HEK293 (cell line): ENCODE measurements at regions not wholly inside any gene's neighbourhood (a gene's known extent, or its start where the extent isn't known, plus 50 kb on each side); places are given as distances from the start of the nearest gene placed in this dataset.
"Not testable (repeated sequence)": the region's sequence is repeated elsewhere in the genome, so short reads cannot be mapped to it uniquely, and the experiment has no call there.

Source experiments
- BCL11A ChIP-seq: fragments of 450-650 bp; formaldehyde crosslinking; IDR thresholded peaks from 2 replicates; pipeline ENCODE4 v1.5.1; 2016; ENCODE audit warnings: low read depth, missing biosample characterization, missing genetic modification characterization
- EGR2 ChIP-seq: fragments of 450-650 bp; formaldehyde crosslinking; IDR thresholded peaks from 2 replicates; pipeline ENCODE4 v1.5.1; 2016; ENCODE audit warnings: low read depth, missing biosample characterization, missing genetic modification characterization
- KLF16 ChIP-seq: fragments of 450-650 bp; formaldehyde crosslinking; IDR thresholded peaks from 2 replicates; pipeline ENCODE4 v1.5.1; 2017; ENCODE audit warnings: missing biosample characterization, missing genetic modification characterization
- SCRT2 ChIP-seq: fragments of 450-650 bp; formaldehyde crosslinking; IDR thresholded peaks from 2 replicates; pipeline ENCODE4 v1.5.1; 2016; ENCODE audit warnings: missing biosample characterization, missing genetic modification characterization
- TCF7L2 ChIP-seq: IDR thresholded peaks from 2 replicates; pipeline ENCODE4 v1.6.1; 2011; ENCODE audit warnings: low read depth, mild to moderate bottlenecking, inconsistent platforms, low read length, moderate library complexity, borderline replicate concordance
- ZBTB21 ChIP-seq: fragments of 450-650 bp; formaldehyde crosslinking; IDR thresholded peaks from 2 replicates; pipeline ENCODE4 v1.5.1; 2017; ENCODE audit warnings: missing biosample characterization, missing genetic modification characterization
- ZNF266 ChIP-seq: fragments of 450-650 bp; formaldehyde crosslinking; IDR thresholded peaks from 2 replicates; pipeline ENCODE4 v1.5.1; 2016; ENCODE audit warnings: missing biosample characterization, missing genetic modification characterization, low read depth
- ZNF449 ChIP-seq: fragments of 450-650 bp; formaldehyde crosslinking; IDR thresholded peaks from 2 replicates; pipeline ENCODE4 v1.5.1; 2017; ENCODE audit warnings: missing biosample characterization, mild to moderate bottlenecking, missing genetic modification characterization, moderate library complexity
- ZNF677 ChIP-seq: fragments of 450-650 bp; IDR thresholded peaks from 2 replicates; pipeline ENCODE4 v1.5.0; 2018; ENCODE audit warnings: missing biosample characterization, mild to moderate bottlenecking, missing genetic modification characterization, moderate library complexity
- ZNF830 ChIP-seq: fragments of 450-650 bp; IDR thresholded peaks from 2 replicates; pipeline ENCODE4 v1.5.0; 2018; ENCODE audit warnings: missing biosample characterization, missing genetic modification characterization, low read depth, mild to moderate bottlenecking, moderate library complexity
- TF ChIP-seq, protein P1 (sequence below): fragments of 450-650 bp; formaldehyde crosslinking; IDR thresholded peaks from 2 replicates; pipeline ENCODE4 v1.5.1; 2016; ENCODE audit warnings: missing biosample characterization, missing genetic modification characterization
- TF ChIP-seq, protein P2 (sequence below): fragments of 450-650 bp; formaldehyde crosslinking; conservative IDR thresholded peaks from 2 replicates; pipeline ENCODE4 v1.5.1; 2016; ENCODE audit warnings: low read depth, missing biosample characterization, missing genetic modification characterization

DNA sequence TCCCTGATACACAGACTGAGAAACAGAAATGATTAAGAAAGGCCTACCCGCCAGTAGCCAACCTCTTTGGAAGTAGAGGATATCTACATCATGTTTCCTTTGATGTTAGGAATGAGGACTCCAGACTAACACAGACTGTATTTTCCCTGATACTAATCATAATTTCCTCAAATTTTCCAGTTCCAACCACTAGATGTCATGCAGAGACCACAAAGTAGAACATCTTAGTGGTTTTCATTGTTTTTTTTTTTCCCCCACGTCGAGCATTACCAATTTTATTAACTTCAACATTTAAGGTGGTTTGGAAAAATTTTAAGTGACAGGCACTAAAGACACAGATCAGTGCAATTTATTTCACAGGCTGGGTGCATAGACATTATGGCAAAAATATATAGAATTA is 303.6 kb downstream of the ANKRD30BL start:
- not testable (repeated sequence) for TF ChIP-seq ZNF677; KLF16 (tag by site-specific recombination); TCF7L2; BCL11A (tag by site-specific recombination); ZNF266 (tag by site-specific recombination); ZNF830; SCRT2 (tag by site-specific recombination); ZNF449; ZBTB21 (tag by site-specific recombination); EGR2 (tag by site-specific recombination)
- TF ChIP-seq, protein P1, sequence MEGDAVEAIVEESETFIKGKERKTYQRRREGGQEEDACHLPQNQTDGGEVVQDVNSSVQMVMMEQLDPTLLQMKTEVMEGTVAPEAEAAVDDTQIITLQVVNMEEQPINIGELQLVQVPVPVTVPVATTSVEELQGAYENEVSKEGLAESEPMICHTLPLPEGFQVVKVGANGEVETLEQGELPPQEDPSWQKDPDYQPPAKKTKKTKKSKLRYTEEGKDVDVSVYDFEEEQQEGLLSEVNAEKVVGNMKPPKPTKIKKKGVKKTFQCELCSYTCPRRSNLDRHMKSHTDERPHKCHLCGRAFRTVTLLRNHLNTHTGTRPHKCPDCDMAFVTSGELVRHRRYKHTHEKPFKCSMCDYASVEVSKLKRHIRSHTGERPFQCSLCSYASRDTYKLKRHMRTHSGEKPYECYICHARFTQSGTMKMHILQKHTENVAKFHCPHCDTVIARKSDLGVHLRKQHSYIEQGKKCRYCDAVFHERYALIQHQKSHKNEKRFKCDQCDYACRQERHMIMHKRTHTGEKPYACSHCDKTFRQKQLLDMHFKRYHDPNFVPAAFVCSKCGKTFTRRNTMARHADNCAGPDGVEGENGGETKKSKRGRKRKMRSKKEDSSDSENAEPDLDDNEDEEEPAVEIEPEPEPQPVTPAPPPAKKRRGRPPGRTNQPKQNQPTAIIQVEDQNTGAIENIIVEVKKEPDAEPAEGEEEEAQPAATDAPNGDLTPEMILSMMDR (tag by site-specific recombination) = not testable (repeated sequence)
- TF ChIP-seq, protein P2, sequence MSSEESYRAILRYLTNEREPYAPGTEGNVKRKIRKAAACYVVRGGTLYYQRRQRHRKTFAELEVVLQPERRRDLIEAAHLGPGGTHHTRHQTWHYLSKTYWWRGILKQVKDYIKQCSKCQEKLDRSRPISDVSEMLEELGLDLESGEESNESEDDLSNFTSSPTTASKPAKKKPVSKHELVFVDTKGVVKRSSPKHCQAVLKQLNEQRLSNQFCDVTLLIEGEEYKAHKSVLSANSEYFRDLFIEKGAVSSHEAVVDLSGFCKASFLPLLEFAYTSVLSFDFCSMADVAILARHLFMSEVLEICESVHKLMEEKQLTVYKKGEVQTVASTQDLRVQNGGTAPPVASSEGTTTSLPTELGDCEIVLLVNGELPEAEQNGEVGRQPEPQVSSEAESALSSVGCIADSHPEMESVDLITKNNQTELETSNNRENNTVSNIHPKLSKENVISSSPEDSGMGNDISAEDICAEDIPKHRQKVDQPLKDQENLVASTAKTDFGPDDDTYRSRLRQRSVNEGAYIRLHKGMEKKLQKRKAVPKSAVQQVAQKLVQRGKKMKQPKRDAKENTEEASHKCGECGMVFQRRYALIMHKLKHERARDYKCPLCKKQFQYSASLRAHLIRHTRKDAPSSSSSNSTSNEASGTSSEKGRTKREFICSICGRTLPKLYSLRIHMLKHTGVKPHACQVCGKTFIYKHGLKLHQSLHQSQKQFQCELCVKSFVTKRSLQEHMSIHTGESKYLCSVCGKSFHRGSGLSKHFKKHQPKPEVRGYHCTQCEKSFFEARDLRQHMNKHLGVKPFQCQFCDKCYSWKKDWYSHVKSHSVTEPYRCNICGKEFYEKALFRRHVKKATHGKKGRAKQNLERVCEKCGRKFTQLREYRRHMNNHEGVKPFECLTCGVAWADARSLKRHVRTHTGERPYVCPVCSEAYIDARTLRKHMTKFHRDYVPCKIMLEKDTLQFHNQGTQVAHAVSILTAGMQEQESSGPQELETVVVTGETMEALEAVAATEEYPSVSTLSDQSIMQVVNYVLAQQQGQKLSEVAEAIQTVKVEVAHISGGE (tag by site-specific recombination) = not testable (repeated sequence)
